ENCODE measurements at regions not wholly inside any gene's neighbourhood (a gene's known extent, or its start where the extent isn't known, plus 50 kb on each side); places are given as distances from the start of the nearest gene placed in this dataset.

- TF ChIP-seq CTCF (IDR thresholded peaks at IDR 0.05; ENCODE audit: insufficient read depth, low read depth, low read length) (no peak), EZH2 (IDR thresholded peaks at IDR 0.05; ENCODE audit: insufficient read depth, low read length) (no peak)
Measured at GRCh38 chr1:199098468-199098867, 459.6 kb downstream of the PTPRC start.

Measured in astrocyte (in vitro differentiated cells and primary cell).